ENCODE measurements at regions not wholly inside any gene's neighbourhood (a gene's known extent, or its start where the extent isn't known, plus 50 kb on each side); places are given as distances from the start of the nearest gene placed in this dataset.

DNA sequence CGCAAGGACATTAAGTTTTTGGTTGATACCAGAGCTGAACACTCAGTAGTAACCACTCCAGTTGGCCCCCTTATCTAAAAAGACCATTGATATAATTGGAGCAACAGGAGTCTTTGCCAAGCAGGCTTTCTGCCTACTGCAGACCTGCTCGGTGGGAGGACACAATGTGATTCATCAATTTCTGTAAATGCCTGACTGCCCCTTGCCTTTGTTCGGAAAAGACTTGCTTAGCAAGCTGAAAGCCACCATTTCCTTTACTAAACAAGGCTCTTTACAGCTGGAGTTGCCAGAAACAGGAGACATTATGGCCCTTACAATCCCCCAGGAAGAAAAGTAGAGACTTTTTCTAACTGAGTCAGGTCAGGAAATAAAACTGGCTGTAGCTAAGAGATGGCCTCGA is 1045.9 kb downstream of the CDY2B start:
- TF ChIP-seq, protein P1, sequence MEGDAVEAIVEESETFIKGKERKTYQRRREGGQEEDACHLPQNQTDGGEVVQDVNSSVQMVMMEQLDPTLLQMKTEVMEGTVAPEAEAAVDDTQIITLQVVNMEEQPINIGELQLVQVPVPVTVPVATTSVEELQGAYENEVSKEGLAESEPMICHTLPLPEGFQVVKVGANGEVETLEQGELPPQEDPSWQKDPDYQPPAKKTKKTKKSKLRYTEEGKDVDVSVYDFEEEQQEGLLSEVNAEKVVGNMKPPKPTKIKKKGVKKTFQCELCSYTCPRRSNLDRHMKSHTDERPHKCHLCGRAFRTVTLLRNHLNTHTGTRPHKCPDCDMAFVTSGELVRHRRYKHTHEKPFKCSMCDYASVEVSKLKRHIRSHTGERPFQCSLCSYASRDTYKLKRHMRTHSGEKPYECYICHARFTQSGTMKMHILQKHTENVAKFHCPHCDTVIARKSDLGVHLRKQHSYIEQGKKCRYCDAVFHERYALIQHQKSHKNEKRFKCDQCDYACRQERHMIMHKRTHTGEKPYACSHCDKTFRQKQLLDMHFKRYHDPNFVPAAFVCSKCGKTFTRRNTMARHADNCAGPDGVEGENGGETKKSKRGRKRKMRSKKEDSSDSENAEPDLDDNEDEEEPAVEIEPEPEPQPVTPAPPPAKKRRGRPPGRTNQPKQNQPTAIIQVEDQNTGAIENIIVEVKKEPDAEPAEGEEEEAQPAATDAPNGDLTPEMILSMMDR (IDR thresholded peaks at IDR 0.05): no peak
- TF ChIP-seq POLR2A (IDR thresholded peaks at IDR 0.05): no peak
